HFFc6 (cell line): ENCODE measurements at regions not wholly inside any gene's neighbourhood (a gene's known extent, or its start where the extent isn't known, plus 50 kb on each side); places are given as distances from the start of the nearest gene placed in this dataset.

Source experiments
- DNase-seq: peaks from one replicate; pipeline ENCODE4 v3.0.0-alpha.2; 2018
- H3K27ac Mint-ChIP-seq: 2 replicates; pipeline ENCODE4 v1.8.0; 2020; ENCODE audit warnings: mild to moderate bottlenecking, mixed read lengths
- H3K27me3 Mint-ChIP-seq: 2 replicates; pipeline ENCODE4 v1.8.0; 2021; ENCODE audit warnings: mild to moderate bottlenecking, moderate library complexity, mixed read lengths; ENCODE audit not compliant: insufficient read depth
- H3K36me3 Mint-ChIP-seq: 2 replicates; pipeline ENCODE4 v1.8.0; 2021; ENCODE audit warnings: low read depth, mixed read lengths
- H3K4me1 Mint-ChIP-seq: 2 replicates; pipeline ENCODE4 v1.8.0; 2020; ENCODE audit warnings: low read depth, mixed read lengths
- H3K4me3 Mint-ChIP-seq: 2 replicates; pipeline ENCODE4 v1.8.0; 2020; ENCODE audit warnings: mild to moderate bottlenecking, moderate library complexity, mixed read lengths
- H3K9me3 Mint-ChIP-seq: 2 replicates; pipeline ENCODE4 v1.8.0; 2020; ENCODE audit warnings: mild to moderate bottlenecking, mixed read lengths
- TF ChIP-seq, protein P1 (sequence below): fragments of 200-600 bp; sonication (generic); IDR thresholded peaks from 2 replicates; pipeline ENCODE4 v1.5.0; 2021; ENCODE audit warnings: antibody characterized with exemption, mild to moderate bottlenecking

GRCh38 chr18:1917569-1917968 is 653.7 kb downstream of the METTL4 start:
- Mint-ChIP-seq H3K27ac (no peak overlapping the region), H3K27me3 (no peaks in the 10 kb centered on the region; the same call in 1 of the 2 replicates), H3K4me3 (no peak overlapping the region)

DNA sequence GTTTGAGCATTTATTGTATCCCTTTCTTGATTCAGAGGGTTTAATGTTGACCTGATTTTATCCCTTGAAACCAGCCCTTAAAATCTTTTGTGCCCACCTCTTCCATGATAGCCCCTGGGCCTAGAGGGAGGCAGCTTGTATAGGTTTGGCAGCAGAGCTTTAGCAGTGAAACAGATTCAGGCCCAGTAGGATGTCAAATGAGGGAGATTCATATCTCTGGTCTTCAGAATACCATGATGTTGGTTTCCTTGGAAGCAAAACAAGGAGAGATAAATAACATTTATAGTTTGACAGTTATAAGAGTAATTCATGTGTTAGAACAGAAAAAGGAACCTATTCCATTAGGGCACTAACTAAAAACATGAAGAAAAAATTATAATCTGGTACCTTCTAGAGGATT is 649.2 kb downstream of the METTL4 start:
- no peaks in the 10 kb centered on the region for H3K4me1 Mint-ChIP-seq
- H3K4me3 Mint-ChIP-seq, result no peak overlapping the region
- no peaks in the 10 kb centered on the region for H3K27me3 Mint-ChIP-seq
- no peak overlapping the region for H3K27ac Mint-ChIP-seq
- H3K36me3 Mint-ChIP-seq, result no peaks in the 10 kb centered on the region
- no peak for DNase-seq
- H3K9me3 Mint-ChIP-seq, result peaks cover 26% of the 10 kb centered on the region
- TF ChIP-seq, protein P1, sequence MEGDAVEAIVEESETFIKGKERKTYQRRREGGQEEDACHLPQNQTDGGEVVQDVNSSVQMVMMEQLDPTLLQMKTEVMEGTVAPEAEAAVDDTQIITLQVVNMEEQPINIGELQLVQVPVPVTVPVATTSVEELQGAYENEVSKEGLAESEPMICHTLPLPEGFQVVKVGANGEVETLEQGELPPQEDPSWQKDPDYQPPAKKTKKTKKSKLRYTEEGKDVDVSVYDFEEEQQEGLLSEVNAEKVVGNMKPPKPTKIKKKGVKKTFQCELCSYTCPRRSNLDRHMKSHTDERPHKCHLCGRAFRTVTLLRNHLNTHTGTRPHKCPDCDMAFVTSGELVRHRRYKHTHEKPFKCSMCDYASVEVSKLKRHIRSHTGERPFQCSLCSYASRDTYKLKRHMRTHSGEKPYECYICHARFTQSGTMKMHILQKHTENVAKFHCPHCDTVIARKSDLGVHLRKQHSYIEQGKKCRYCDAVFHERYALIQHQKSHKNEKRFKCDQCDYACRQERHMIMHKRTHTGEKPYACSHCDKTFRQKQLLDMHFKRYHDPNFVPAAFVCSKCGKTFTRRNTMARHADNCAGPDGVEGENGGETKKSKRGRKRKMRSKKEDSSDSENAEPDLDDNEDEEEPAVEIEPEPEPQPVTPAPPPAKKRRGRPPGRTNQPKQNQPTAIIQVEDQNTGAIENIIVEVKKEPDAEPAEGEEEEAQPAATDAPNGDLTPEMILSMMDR, result no peak

More at GRCh38 chr18:1917569-1917968, 653.7 kb downstream of the METTL4 start:
- Mint-ChIP-seq H3K9me3 (peaks cover 35% of the 10 kb centered on the region), H3K36me3 (no peaks in the 10 kb centered on the region), H3K4me1 (no peaks in the 10 kb centered on the region)
- TF ChIP-seq, protein P1, result no peak
- DNase-seq, result no peak

GRCh38 chr18:1928711-1929110 is 642.6 kb downstream of the METTL4 start:
- Mint-ChIP-seq H3K4me1 (no peaks in the 10 kb centered on the region), H3K27ac (no peak overlapping the region), H3K9me3 (peaks cover 13% of the 10 kb centered on the region), H3K36me3 (no peaks in the 10 kb centered on the region; the same call in 1 of the 2 replicates), H3K27me3 (no peaks in the 10 kb centered on the region), H3K4me3 (no peak overlapping the region)
- no peak for DNase-seq
- TF ChIP-seq, protein P1, result no peak

GRCh38 chr18:1929720-1930119 is 641.6 kb downstream of the METTL4 start:
- H3K4me1 Mint-ChIP-seq, result no peaks in the 10 kb centered on the region

GRCh38 chr18:1930291-1931270 is 640.7 kb downstream of the METTL4 start:
- Mint-ChIP-seq H3K36me3 (no peaks in the 10 kb centered on the region; the same call in none of the 2 replicates), H3K4me1 (no peaks in the 10 kb centered on the region), H3K27me3 (no peaks in the 10 kb centered on the region), H3K4me3 (no peak overlapping the region), H3K27ac (no peak overlapping the region), H3K9me3 (peaks cover 17% of the 10 kb centered on the region)
- TF ChIP-seq, protein P1, result no peak
- DNase-seq, result no peak

More at GRCh38 chr18:1929720-1930119, 641.6 kb downstream of the METTL4 start:
- H3K27ac Mint-ChIP-seq, result no peak overlapping the region
- TF ChIP-seq, protein P1, result no peak
- H3K4me3 Mint-ChIP-seq, result no peak overlapping the region
- no peaks in the 10 kb centered on the region; the same call in 1 of the 2 replicates for H3K36me3 Mint-ChIP-seq
- peaks cover 13% of the 10 kb centered on the region for H3K9me3 Mint-ChIP-seq
- no peak for DNase-seq
- no peaks in the 10 kb centered on the region for H3K27me3 Mint-ChIP-seq
